Stimulated activated naive CD8-positive, alpha-beta T cell treated with anti-CD3 and anti-CD28 coated beads, Interleukin-15, Interleukin-2, amounts not matched to agents 100 U/mL and 50 U/mL, for 24 hours (primary cell): ENCODE measurements at regions not wholly inside any gene's neighbourhood (a gene's known extent, or its start where the extent isn't known, plus 50 kb on each side); places are given as distances from the start of the nearest gene placed in this dataset.

Experiments
- ATAC-seq: fragments of 150-1000 bp; cut with Tn5 transposase; one replicate; pipeline ENCODE4 v1.10.0; 2021
- DNase-seq: peaks from one replicate; pipeline ENCODE4 v3.0.0; 2021

GRCh38 chr5:113800686-113801085 lies 287.2 kb downstream of the YTHDC2 start:
- ATAC-seq, result no peak
- no peak for DNase-seq

GRCh38 chr5:113804264-113804663 lies 290.8 kb downstream of the YTHDC2 start:
- no peak for ATAC-seq

GRCh38 chr5:113804943-113805342 lies 291.4 kb downstream of the YTHDC2 start:
- ATAC-seq (no peak), DNase-seq (no peak)

More at GRCh38 chr5:113804264-113804663, 290.8 kb downstream of the YTHDC2 start:
- DNase-seq, result no peak

GRCh38 chr5:113806250-113806649 lies 292.8 kb downstream of the YTHDC2 start:
- ATAC-seq, result no peak
- DNase-seq, result no peak

GRCh38 chr5:113806904-113807303 lies 293.4 kb downstream of the YTHDC2 start:
- DNase-seq (no peak), ATAC-seq (no peak)

- DNase-seq (no peak), ATAC-seq (no peak)
Observed at GRCh38 chr5:113807427-113807991, 294.0 kb downstream of the YTHDC2 start.

GRCh38 chr5:113808956-113809355 lies 295.5 kb downstream of the YTHDC2 start:
- no peak for ATAC-seq
- DNase-seq, result no peak

GRCh38 chr5:113809626-113810025 lies 296.1 kb downstream of the YTHDC2 start:
- ATAC-seq (no peak), DNase-seq (no peak)

- DNase-seq (no peak), ATAC-seq (no peak)
Observed at GRCh38 chr5:113813466-113813865, 300.0 kb downstream of the YTHDC2 start.

GRCh38 chr5:113817683-113818082 lies 304.2 kb downstream of the YTHDC2 start:
- no peak for ATAC-seq
- DNase-seq, result no peak

GRCh38 chr5:113823696-113824095 lies 310.2 kb downstream of the YTHDC2 start:
- ATAC-seq (no peak), DNase-seq (no peak)

GRCh38 chr5:113824307-113824706 lies 310.8 kb downstream of the YTHDC2 start:
- DNase-seq, result no peak
- no peak for ATAC-seq

GRCh38 chr5:113825176-113825575 lies 311.7 kb downstream of the YTHDC2 start:
- no peak for DNase-seq
- ATAC-seq, result no peak

GRCh38 chr5:113846941-113847340 lies 333.4 kb downstream of the YTHDC2 start:
- ATAC-seq (no peak), DNase-seq (no peak)

- ATAC-seq (no peak), DNase-seq (no peak)
Observed at GRCh38 chr5:113864437-113864836, 350.9 kb downstream of the YTHDC2 start.

GRCh38 chr5:113866763-113867162 lies 353.3 kb downstream of the YTHDC2 start:
- DNase-seq, result no peak
- no peak for ATAC-seq

GRCh38 chr5:113869611-113870010 lies 356.1 kb downstream of the YTHDC2 start:
- DNase-seq, result no peak

GRCh38 chr5:113871972-113872371 lies 358.5 kb downstream of the YTHDC2 start:
- DNase-seq (no peak), ATAC-seq (no peak)

More at GRCh38 chr5:113869611-113870010, 356.1 kb downstream of the YTHDC2 start:
- ATAC-seq, result no peak

- ATAC-seq (no peak), DNase-seq (no peak)
Observed at GRCh38 chr5:113875096-113875495, 361.6 kb downstream of the YTHDC2 start.

GRCh38 chr5:113891491-113891890 lies 378.0 kb downstream of the YTHDC2 start:
- DNase-seq (no peak), ATAC-seq (no peak)

- DNase-seq (no peak), ATAC-seq (no peak)
Observed at GRCh38 chr5:113896789-113897188, 383.3 kb downstream of the YTHDC2 start.

GRCh38 chr5:113897748-113898147 lies 384.3 kb downstream of the YTHDC2 start:
- ATAC-seq (no peak), DNase-seq (no peak)

GRCh38 chr5:113900141-113900540 lies 386.6 kb downstream of the YTHDC2 start:
- no peak for DNase-seq
- no peak for ATAC-seq

GRCh38 chr5:113900816-113901215 lies 387.3 kb downstream of the YTHDC2 start:
- no peak for DNase-seq
- ATAC-seq, result no peak

- DNase-seq (no peak), ATAC-seq (no peak)
Observed at GRCh38 chr5:113901718-113902117, 388.2 kb downstream of the YTHDC2 start.
